HEK293 (cell line): ENCODE measurements at regions not wholly inside any gene's neighbourhood (a gene's known extent, or its start where the extent isn't known, plus 50 kb on each side); places are given as distances from the start of the nearest gene placed in this dataset.

Experiments used
- CTCF ChIA-PET: fragments of 350-600 bp; formaldehyde crosslinking; extraction: SDS; loops from one replicate; lab custom pipeline; 2021; ENCODE audit warnings: antibody characterized with exemption; lab: Yijun Ruan, JAX
- POLR2A ChIA-PET: fragments of 300-600 bp; formaldehyde crosslinking; extraction: SDS; loops from one replicate; lab custom pipeline; 2020; ENCODE audit warnings: antibody characterized with exemption, inconsistent platforms; lab: Yijun Ruan, JAX
- H3K27ac ChIP-seq: fragments of 200-500 bp; sonication (Bioruptor generic); 2 replicates; pipeline ENCODE4 v1.5.1; 2014; ENCODE audit warnings: low read depth, low read length, control low read depth, inconsistent platforms; ENCODE audit errors: extremely low read depth
- H3K36me3 ChIP-seq, 2 experiments: fragments of 200-500 bp in 1 of 2; sonication (Bioruptor generic) in 1 of 2; 1 replicate in 1 of 2; 2 replicates in 1 of 2; pipeline ENCODE4 v1.5.1; 2014 to 2017; ENCODE audit warnings: inconsistent platforms in 2 of 2, low read length in 2 of 2; ENCODE audit not compliant: control insufficient read depth in 2 of 2, insufficient read depth in 1 of 2
- H3K4me1 ChIP-seq: fragments of 200-500 bp; sonication (Bioruptor generic); 2 replicates; pipeline ENCODE4 v1.5.1; 2014; ENCODE audit warnings: mild to moderate bottlenecking, low read length, inconsistent platforms; ENCODE audit not compliant: control insufficient read depth, insufficient read depth
- H3K4me3 ChIP-seq: 2 replicates; pipeline ENCODE4 v1.5.1; 2011; ENCODE audit warnings: low read depth, mild to moderate bottlenecking, control low read depth, low read length, moderate library complexity
- H3K9me3 ChIP-seq: fragments of 200-500 bp; sonication (Bioruptor generic); 2 replicates; pipeline ENCODE4 v1.5.1; 2014; ENCODE audit warnings: low read depth, low read length, inconsistent platforms; ENCODE audit not compliant: control insufficient read depth, insufficient read depth
- OSR2 ChIP-seq: fragments of 450-650 bp; formaldehyde crosslinking; IDR thresholded peaks from 2 replicates; pipeline ENCODE4 v1.5.1; 2016; ENCODE audit warnings: missing biosample characterization, missing genetic modification characterization
- PRDM1 ChIP-seq: fragments of 450-650 bp; formaldehyde crosslinking; IDR thresholded peaks from 2 replicates; pipeline ENCODE4; 2016; ENCODE audit warnings: missing biosample characterization, missing genetic modification characterization
- REPIN1 ChIP-seq: fragments of 450-650 bp; formaldehyde crosslinking; IDR thresholded peaks from 2 replicates; pipeline ENCODE4 v1.5.1; 2017; ENCODE audit warnings: missing biosample characterization, missing genetic modification characterization, low read depth
- SCRT1 ChIP-seq: fragments of 450-650 bp; formaldehyde crosslinking; IDR thresholded peaks from 2 replicates; pipeline ENCODE4 v1.5.1; 2016; ENCODE audit warnings: missing biosample characterization, missing genetic modification characterization, borderline replicate concordance
- SETDB1 ChIP-seq: IDR thresholded peaks from one replicate; pipeline ENCODE4 v1.6.1; 2017; ENCODE audit warnings: mild to moderate bottlenecking, low read length, moderate library complexity, mixed read lengths; ENCODE audit not compliant: insufficient read length
- TRIM28 ChIP-seq: IDR thresholded peaks from 2 replicates; pipeline ENCODE4 v1.6.1; 2011; ENCODE audit warnings: low read length, control low read depth, borderline replicate concordance
- ZFP41 ChIP-seq: fragments of 450-650 bp; formaldehyde crosslinking; IDR thresholded peaks from 2 replicates; pipeline ENCODE4 v1.5.1; 2016; ENCODE audit warnings: missing biosample characterization, missing genetic modification characterization, borderline replicate concordance
- ZNF169 ChIP-seq: fragments of 450-650 bp; formaldehyde crosslinking; IDR thresholded peaks from 2 replicates; pipeline ENCODE4 v1.5.1; 2016; ENCODE audit warnings: missing biosample characterization, missing genetic modification characterization
- ZNF302 ChIP-seq: fragments of 450-650 bp; formaldehyde crosslinking; IDR thresholded peaks from 2 replicates; pipeline ENCODE4 v1.5.1; 2016; ENCODE audit warnings: missing biosample characterization, missing genetic modification characterization, low read depth
- ZNF341 ChIP-seq: fragments of 450-650 bp; formaldehyde crosslinking; IDR thresholded peaks from 2 replicates; pipeline ENCODE4; 2016; ENCODE audit warnings: low read depth, missing biosample characterization, missing genetic modification characterization
- ZNF350 ChIP-seq: fragments of 450-650 bp; formaldehyde crosslinking; IDR thresholded peaks from 2 replicates; pipeline ENCODE4 v1.5.0; 2017; ENCODE audit warnings: missing biosample characterization, mild to moderate bottlenecking, missing genetic modification characterization
- ZNF366 ChIP-seq: fragments of 450-650 bp; formaldehyde crosslinking; conservative IDR thresholded peaks from 2 replicates; pipeline ENCODE4 v1.5.1; 2016; ENCODE audit warnings: missing biosample characterization, missing genetic modification characterization
- ZNF391 ChIP-seq: fragments of 450-650 bp; formaldehyde crosslinking; IDR thresholded peaks from 2 replicates; pipeline ENCODE4 v1.5.1; 2016; ENCODE audit warnings: low read depth, missing biosample characterization, missing genetic modification characterization, borderline replicate concordance
- ZNF423 ChIP-seq: fragments of 450-650 bp; formaldehyde crosslinking; IDR thresholded peaks from 2 replicates; pipeline ENCODE4 v1.5.1; 2016; ENCODE audit warnings: missing biosample characterization, missing genetic modification characterization
- ZNF571 ChIP-seq: fragments of 450-650 bp; formaldehyde crosslinking; IDR thresholded peaks from 2 replicates; pipeline ENCODE4 v1.5.0; 2017; ENCODE audit warnings: missing biosample characterization, missing genetic modification characterization
- ZNF623 ChIP-seq: fragments of 450-650 bp; formaldehyde crosslinking; IDR thresholded peaks from 2 replicates; pipeline ENCODE4 v1.5.1; 2016; ENCODE audit warnings: missing biosample characterization, missing genetic modification characterization
- ZNF670 ChIP-seq: fragments of 450-650 bp; formaldehyde crosslinking; IDR thresholded peaks from 2 replicates; pipeline ENCODE4 v1.5.1; 2016; ENCODE audit warnings: missing biosample characterization, missing genetic modification characterization, low read depth
- TF ChIP-seq, protein P1 (sequence below): fragments of 450-650 bp; formaldehyde crosslinking; IDR thresholded peaks from 2 replicates; pipeline ENCODE4; 2016; ENCODE audit warnings: missing biosample characterization, missing genetic modification characterization

DNA sequence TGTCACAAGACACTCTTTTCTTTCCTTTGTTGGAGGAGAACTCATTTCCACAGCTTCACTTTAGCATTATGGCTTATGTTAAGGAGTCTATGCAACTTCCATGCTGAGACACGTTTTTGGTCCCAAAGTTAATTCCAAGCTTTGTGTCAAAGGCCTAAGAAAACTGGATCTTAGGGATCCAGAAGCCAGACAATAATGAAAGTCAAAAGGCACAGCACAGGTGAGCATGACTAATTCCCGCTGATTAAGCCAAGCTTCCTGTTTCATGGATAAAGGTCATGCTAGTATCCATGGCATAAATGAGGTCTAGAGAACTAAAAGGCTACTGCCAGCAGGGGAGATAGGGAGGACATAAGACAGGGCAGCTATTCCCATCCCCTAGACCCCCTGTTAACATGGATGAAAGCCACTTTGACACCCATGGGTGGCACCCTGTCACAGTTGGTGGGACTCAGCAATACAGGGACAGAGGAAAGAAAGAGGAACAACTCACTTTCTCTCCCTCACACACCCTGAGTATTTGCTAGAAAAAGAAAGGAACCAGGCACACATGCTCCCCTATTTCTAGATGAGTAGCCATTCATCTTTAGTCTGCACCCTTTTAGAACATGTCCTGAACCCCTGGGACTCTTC is 438.1 kb upstream of the CDH9 start:
- Histone ChIP-seq H3K27ac (no peak overlapping the region), H3K9me3 (no peaks in the 10 kb centered on the region), H3K36me3 (peaks cover 0 to 27% of the 10 kb centered on the region in 2 experiments; a peak in 1 of 3 replicates)
- TF ChIP-seq ZNF670 (no peak), TRIM28 (peak; percentile 73; the same call in 1 of the 2 replicates)
- TF ChIP-seq, all 188 proteins: peak for 1
- Histone ChIP-seq H3K4me3 (no peak overlapping the region), H3K4me1 (no peaks in the 10 kb centered on the region)
- CTCF ChIA-PET = no interaction called here
- POLR2A ChIA-PET = no interaction called here

DNA sequence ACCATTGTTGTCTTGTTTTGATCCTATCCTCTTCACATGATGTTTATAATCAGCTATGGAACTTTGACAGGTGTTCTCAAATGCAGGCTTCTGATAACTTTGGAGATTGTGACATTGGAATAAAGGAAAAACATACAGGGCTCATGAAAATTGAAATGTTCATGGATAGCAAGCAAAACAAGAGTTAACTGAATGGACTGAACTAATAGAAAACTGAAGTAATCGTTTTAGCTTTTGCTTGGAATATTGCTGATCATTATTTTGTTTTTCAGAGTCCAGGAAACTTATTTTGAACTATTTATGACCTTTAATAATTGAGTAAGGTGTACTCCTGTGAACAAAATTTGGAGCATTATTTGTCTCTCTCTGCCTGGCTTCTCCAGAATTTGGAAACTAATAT is 436.7 kb upstream of the CDH9 start:
- Histone ChIP-seq H3K27ac (no peak overlapping the region), H3K9me3 (no peaks in the 10 kb centered on the region), H3K36me3 (peaks cover 0 to 27% of the 10 kb centered on the region in 2 experiments; a peak in 1 of 3 replicates), H3K4me3 (no peak overlapping the region), H3K4me1 (no peaks in the 10 kb centered on the region)
- POLR2A ChIA-PET = interaction anchor here (0.6 kb wide), 1 partner anchor 102 kb away, joined by 3 read pairs; no protein-coding TSS in a partner anchor
- CTCF ChIA-PET = no interaction called here
- TF ChIP-seq TRIM28 (peak; percentile 50; the same call in 1 of the 2 replicates), ZFP41 (tag by site-specific recombination) (no peak), ZNF366 (tag by site-specific recombination) (no peak), SETDB1 (peak; percentile 90)

DNA sequence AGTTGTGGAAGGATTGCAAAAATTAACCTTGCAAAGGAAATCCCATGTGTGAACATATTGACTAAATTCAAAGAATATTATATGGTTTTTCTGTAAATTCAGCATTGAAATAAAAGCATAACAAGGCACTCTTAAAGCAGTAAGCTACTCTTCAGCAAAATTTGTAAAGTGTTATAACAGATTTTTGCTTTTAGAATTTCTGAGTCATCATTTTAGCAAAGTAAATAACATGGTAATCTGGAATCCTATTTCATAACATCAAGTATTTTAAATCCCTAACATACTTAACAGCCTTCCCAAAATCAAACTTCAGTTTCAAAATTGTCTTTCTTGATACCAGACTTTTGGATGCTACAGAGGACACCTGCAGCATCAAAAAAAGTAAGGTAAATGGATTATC is 436.0 kb upstream of the CDH9 start:
- Histone ChIP-seq H3K4me1 (no peaks in the 10 kb centered on the region), H3K9me3 (no peaks in the 10 kb centered on the region), H3K36me3 (peaks cover 0 to 27% of the 10 kb centered on the region in 2 experiments; a peak in 1 of 3 replicates), H3K27ac (no peak overlapping the region), H3K4me3 (no peak overlapping the region)
- no peak for TF ChIP-seq SETDB1
- ChIA-PET POLR2A (no interaction called here), CTCF (no interaction called here)

DNA sequence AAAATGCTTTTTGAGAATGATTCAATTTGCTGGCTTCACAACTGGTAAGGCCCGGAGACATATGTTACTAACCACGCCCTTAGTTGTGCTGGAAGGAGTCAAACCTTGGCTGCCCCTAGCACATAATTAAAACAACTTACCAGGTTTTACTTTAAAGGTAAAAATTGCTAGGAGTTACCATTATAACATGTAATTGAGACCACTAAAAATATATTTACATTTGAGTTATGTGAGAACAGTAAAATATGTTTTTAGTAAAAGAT is 435.6 kb upstream of the CDH9 start:
- ChIA-PET CTCF (no interaction called here), POLR2A (no interaction called here)
- Histone ChIP-seq H3K36me3 (peaks cover 0 to 27% of the 10 kb centered on the region in 2 experiments; a peak in 1 of 3 replicates), H3K9me3 (no peaks in the 10 kb centered on the region), H3K4me1 (no peaks in the 10 kb centered on the region), H3K27ac (no peak overlapping the region), H3K4me3 (no peak overlapping the region)
- TF ChIP-seq SCRT1 (tag by site-specific recombination) (no peak), OSR2 (tag by site-specific recombination) (no peak), ZNF571 (tag by site-specific recombination) (no peak), ZNF391 (no peak), TRIM28 (no peak), ZNF302 (tag by site-specific recombination) (no peak), ZNF350 (tag by site-specific recombination) (no peak), ZNF423 (tag by site-specific recombination) (no peak), ZNF169 (tag by site-specific recombination) (no peak), ZNF623 (tag by site-specific recombination) (no peak), ZNF341 (tag by site-specific recombination) (no peak), PRDM1 (no peak), REPIN1 (tag by site-specific recombination) (no peak)
- TF ChIP-seq, protein P1, sequence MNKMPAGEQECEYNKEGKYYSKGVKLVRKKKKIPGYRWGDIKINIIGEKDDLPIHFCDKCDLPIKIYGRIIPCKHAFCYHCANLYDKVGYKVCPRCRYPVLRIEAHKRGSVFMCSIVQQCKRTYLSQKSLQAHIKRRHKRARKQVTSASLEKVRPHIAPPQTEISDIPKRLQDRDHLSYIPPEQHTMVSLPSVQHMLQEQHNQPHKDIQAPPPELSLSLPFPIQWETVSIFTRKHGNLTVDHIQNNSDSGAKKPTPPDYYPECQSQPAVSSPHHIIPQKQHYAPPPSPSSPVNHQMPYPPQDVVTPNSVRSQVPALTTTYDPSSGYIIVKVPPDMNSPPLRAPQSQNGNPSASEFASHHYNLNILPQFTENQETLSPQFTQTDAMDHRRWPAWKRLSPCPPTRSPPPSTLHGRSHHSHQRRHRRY (tag by site-specific recombination) = no peak
